Inferior parietal cortex (tissue), 1 donor: ENCODE measurements at regions not wholly inside any gene's neighbourhood (a gene's known extent, or its start where the extent isn't known, plus 50 kb on each side); places are given as distances from the start of the nearest gene placed in this dataset.
"Not testable (repeated sequence)": the region's sequence is repeated elsewhere in the genome, so short reads cannot be mapped to it uniquely, and the experiment has no call there.

ENCODE experiments used
- DNase-seq: peaks from one replicate; pipeline ENCODE4 v3.0.0-alpha.2; 2016; ENCODE audit errors: extremely low spot score

DNA sequence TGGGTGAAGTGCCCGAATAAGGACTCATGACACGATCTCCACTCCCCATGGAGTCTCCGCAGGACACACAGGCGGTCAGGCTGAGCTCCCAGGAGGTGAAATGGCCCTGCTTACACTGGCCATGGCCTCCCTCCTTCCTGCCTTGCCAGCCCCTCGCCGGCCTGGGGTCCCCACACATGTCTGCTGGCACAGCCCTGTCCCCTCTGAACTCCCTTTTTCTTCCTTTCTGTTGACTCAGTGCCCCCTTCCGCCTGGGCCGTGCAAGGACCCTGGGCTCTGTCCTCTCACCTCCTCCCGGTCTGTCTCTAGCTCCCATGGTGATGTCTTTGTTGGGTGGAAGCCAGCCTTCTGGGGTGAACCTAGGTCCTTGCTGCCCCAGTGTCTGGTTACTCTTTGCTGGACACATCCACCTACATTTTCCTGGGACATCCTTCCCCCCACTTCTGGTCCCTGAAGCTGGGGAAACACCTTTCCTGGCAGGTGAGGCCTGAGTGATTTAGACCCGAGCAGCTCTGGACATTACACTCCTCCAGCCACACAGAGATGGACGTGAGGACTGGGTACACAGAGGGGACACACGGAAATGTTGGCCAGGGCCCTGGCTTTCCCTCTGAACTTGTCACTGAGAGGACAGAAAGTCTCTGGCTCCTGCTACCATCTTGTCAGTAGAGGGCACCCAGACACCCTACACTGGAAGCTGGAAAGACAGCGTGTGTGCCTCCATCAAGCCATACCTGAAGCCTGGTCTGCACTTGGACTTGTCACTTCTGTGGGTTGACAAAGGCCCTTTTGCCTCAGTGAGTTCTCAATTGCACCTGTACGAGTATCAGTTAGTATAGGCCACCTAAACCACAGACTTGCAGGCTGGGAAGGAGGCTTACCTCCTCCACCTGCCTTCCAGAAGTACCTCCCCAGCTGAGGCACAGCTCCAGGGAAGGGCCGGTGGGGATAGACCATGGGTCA is 864.3 kb downstream of the TBC1D22A start:
- peak; percentile 5 for DNase-seq

DNA sequence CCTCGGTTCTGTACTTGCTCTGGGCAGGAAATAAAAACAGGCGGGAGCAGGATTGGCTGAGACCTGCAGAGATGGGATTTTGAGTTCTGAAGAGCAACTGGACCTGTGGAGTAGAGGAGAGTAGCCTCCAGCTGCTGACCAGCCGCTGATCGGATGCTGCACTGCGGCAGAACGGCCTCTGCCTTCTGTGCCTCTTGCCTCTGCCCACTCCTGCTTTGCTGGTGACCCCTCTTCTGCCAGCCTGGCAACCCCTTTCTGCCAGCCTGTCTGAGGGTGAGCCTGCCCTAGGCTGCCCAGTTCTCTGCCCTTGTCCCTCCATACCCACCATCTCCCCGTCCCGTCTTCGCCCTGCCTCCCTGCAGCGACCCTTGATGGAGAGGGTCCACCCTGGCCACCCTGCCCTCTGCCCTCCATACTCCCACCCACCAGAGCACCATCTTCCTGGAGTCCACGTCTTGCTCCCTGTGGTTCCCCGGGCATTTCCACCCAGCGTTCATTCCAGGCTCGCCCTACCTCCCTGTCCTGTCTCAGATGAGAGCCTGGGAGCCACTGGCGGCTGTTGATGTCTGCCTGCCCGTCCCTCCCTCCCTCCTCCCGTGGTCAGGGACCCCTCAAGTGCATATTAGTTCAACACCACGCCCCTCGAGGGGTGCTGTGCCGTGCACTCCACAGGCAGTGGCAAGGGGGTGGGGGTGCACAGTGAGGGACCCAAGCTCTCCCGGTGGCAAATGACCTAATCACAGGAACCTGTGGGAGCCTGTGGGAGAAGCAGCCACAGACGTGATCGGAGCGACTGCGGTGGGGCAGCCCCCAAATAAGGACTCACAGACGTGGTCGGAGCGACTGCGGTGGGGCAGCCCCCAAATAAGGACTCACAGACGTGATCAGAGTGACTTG is 863.3 kb downstream of the TBC1D22A start:
- no peak for DNase-seq

DNA sequence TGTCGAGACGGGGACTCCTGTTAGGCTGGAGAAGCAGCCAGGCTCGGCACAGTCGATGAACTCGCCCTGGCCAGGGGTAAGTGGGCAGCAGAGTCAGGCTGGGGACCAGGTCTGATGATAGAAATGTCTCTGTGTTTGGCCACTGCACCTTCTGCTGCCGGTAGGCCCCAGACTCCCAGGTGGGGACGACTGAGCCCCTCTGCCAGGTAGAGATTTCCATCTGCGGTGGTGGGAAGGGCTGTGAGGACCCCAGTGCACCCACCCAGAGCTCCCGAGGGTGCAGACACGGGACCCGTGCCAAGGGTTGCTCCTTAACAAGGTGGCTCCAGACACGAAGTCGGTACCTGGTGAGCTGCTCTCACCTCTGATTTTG is 862.5 kb downstream of the TBC1D22A start:
- DNase-seq = no peak

DNA sequence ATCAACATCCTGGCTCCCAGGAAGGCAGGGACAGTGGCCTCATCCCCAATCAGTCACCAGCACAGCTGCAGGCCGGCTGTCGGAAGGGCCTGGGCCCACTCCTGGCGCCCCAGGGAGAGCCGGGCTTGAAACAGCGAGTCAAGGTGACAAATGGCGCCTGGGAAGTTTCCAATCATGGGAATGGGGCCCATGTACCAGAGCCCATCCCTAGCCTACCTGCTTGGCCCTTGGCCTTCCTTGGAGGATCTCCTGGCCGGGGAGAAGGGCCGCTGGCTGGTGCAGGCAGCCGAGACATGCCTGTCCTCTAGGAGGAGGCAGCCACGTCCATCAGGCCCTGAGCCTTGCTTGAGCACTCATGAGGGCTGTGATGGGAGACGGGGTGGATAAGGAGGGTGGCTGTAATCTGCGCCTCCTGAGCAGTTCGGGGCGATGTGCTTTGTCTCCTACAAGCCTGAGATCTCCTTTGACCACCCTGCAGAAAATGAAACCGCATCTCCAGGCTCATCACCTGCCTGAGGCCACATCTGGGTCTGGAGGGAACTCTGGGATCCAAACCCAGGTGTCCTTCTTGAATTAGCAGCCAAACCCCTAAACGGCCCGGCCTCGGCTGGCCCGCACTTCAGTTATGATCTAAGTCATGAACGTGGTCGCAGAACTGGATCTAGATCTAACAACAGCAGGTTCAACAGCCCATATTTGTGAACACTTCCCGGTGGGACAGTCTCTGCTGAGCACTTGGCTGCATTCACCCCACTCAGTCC is 862.0 kb downstream of the TBC1D22A start:
- DNase-seq = no peak

DNA sequence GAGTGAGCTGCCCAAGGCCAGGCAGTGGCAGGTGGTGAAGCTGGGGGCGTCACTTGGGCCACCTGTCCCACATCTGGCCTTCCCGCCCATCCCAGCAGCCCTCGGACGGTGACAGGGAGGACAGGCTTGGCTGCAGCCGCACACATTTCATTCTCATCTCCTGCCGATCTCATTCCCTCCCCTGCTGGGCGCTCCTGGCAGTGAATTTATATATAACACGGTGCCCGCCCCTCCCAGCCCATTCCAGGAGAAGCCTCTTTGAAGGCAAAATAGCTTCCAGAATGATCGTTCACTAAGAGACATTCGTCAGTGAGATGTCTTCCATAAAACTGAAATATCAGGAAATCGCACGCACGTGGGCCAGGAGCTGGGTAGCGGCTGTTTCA is 861.3 kb downstream of the TBC1D22A start:
- DNase-seq = no peak

DNA sequence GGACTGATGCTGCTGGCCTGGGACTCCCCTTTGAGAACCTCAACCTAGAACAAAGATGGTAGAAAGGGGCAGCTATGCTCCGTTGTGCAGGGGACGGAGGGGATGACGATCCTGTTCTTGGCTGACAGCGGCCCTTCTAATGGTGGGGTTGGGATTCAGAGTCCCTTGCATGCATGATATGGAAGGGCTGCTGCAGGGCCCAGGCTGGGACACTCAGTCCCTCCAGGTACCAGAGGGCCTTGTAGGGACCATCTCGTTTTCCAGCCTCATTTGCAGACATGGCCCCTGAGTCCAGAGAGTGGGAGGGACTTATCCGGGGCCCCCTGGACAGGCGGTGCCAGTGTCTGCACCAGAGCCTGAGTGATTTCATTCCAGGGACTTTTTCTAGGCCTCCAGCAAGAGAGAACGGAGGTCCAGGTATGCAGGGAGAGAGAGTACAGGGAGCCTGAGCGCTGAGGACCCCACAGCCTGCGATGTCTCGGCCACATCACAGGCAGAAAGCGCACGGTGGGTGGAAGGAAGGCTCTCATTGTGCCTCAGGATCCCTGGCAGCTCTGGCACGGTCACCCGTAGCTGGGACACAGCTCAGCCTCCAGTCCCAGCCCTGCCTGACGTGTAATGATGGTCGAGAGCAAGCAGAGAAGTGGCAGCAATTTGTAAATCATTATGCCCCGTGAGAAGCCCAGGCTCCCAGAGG is 860.8 kb downstream of the TBC1D22A start:
- no peak for DNase-seq

DNA sequence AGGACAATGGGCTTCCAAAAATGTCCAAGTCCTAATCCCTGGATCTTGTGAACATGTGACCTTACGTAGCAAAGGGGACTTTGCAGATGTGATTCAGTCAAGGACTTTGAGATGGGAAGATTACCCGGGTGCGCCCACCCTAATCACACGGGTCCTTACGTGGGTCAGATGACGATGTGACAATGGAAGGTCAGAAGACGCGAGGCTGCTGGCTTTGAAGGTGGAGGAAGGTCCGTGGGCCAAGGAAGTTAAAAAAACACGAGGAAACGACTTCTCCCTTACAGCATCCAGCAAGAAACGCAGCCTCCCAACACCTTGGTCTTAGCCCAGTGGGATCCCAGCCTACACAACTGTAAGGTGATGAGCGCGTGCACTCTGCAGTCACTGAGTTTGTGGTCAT is 860.1 kb downstream of the TBC1D22A start:
- no peak for DNase-seq

DNA sequence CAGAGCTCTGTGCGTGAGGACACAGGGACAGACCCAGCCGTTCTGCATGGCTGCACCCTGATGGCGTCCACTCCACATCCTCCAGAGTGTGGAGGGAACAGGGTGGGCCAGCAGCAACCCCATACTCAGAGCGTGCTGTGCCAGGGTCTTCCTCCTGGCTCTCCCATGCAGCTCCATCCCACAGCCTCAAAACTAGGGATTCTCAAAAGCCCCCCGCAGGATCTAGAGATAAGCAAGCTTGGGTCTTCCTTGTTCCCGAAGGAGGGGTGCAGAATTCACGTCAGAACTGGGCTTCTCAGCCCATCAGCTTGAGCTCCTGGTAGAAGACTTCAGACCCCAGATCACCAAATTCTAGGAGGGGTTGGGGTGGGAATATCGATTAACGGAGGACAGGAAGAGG is 858.8 kb downstream of the TBC1D22A start:
- DNase-seq = no peak

DNA sequence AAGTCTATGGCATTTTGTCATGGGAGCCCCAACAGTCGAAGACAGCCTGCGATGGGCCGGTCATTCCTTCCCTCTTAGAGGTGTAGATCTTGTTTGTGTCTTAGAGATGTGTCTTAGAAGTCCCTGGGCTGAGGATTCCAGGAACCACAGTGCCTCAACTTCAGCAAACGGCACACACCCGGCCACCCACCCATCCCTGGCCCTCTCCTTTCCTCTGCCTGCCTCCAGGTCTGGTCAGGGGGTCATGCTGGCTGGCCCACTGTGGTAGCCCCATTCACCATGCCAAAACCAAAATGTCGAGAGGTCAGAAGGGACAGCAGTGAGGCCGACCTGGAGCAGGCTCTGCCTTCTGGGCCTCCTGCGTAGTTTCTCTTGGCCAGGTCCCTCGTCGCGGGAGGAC is 857.9 kb downstream of the TBC1D22A start:
- no peak for DNase-seq

DNA sequence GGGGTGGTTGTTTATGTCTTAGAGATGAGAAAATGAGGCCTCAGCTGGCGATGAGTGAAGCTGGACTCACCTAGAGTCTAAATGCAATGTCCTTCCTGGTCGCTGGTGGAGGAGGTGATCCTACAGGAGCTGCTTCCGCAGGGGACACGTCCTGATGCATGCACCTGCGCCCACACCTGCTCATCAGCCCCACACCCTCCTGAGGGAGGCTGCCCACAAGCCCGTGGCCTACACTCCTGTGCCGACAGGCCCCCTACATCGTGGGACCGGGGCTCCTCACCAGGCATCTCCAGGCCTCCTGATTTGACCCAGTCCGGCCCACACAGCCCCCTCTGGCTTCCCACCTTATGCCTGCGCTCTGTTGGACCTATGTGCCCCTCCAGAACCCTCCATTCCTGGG is 857.2 kb downstream of the TBC1D22A start:
- no peak for DNase-seq

DNA sequence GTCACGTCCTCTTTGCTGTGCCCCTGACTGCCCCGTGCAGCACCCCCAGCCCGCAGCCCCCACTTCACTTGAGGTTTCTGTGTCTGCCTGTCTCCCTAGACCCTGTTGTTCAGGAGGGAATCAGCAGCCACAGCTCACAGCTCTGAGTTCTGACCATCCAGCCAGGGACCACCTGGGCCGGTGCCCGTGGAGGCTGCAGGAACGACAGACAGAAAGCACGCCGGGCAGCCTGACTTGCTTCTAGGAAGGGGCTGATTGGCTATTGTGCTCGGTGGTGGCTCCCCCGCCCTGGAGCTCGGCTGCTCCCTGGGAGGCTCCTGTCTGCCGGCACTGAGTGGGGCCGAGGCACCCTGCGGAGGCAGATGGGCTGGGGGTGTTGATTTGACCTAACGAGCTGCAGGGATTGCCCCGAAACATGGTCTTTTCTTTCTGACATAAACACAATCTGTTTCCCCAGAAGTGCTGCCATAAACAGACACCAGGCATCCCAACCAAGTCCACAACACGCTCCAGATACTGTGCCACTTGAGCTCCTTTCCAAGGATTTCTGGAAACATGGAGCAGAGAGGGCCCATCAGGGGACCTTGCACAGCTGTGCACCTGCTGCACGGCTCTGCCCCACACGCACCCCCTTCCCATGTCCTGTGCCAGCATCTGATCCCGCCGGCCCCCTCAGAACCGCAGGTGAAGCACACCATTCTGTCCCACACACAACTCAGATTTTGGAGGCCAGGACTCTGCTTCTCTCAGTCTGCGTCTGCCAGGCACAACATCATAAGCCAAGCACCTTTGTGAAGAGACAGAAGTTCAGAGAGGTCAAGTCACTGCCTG is 855.9 kb downstream of the TBC1D22A start:
- no peak for DNase-seq

DNA sequence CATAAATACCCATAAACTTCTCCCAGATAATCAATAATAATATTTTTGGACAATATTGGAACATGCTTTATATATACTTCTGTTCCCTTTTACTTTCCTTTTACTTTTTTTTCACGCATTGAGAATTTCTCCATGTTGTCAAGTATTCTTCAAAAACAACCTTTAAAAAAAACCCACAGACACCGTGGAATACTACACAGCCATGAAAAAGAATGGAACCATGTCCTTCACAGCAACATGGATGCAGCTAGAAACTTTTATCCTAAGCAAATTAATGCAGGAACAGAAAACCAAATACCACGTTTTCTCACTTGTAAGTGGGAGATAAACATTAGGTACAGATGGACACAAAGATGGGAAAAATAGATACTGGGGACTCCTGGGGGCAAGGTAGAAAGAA is 854.7 kb downstream of the TBC1D22A start:
- DNase-seq = no peak

DNA sequence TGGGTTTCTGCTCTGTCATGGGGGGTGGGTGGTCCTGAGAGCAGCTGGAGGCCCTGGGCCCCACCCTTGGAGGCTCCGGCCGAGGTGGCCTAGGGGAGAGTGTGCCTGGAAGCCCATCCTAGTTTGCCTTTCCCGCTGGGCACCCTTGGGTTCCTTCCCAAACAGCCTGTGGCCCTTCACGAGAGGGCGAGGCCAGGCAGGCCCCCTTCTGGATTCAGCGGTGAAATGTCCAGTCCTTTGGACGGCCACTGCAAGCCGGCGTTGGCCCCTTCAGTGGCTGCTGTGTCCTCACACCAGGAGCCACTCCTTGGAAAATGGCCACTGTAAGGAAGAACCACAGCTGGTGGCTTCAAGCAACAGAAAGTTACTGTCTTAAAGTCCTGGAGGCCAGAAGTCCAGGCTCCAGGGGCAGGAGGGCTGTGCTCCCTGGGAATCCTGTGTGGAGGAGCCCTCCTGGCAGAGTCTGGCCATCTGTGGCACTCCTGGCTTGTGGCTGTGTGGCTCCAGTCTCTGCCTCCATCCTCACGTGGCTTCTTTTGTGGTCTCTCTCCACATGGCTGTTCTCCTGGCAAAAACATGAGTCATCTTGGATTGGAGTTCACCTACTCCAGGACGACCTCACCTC is 854.1 kb downstream of the TBC1D22A start:
- no peak for DNase-seq

DNA sequence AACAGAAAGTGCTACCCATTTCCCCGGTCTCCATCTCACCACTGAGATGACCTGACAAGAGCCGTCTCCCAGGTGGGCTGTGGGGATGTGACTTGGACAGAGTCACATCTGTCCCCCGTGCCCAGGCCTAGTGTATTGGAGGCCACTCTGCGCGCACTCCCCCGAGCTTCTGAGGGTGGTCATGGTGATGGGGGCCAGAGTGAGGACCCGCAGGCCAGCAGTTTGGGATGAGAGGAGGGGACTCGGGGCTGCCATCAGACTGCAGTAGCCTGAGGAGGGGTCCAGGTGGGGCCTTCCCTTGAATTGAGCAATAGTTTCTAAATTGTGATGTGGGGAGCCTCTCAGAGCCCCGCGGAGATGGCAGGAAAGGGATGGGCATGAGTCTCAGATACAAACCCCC is 852.6 kb downstream of the TBC1D22A start:
- DNase-seq = no peak

DNA sequence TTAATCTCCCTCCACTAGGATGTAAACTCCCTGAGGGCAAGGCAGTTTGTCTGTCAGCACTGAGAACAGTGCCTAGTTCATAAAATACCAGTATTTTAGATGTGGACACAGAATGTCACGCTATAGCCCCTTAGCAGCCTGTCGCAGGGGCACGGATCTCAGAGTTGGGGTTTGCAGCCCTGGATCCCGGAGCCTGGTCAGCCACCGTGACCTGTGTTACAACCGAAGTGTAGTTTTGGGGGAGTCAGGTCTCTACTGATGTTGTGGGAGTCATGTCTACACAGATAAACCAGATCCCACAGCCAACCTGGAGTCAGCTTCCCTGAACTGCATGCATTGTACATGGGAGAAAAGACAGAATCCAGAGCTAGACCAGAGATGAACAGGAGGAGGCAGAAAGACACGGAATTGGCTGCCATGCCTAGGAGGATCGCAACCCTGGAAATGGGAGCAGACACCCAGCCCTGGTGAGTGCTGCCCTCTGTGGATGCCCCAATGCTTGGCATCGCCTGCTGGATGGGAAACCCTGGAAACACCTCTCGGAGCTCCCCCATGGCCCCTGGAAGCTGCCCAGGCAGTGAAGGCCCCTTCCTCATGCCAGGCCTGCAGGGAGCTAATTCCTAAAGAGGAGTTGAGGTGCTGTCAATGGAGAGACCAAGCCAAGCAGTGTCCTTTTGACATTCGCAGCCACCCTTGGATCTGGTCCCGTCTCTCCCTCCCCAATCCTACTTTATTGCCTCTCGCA is 851.3 kb downstream of the TBC1D22A start:
- no peak for DNase-seq

DNA sequence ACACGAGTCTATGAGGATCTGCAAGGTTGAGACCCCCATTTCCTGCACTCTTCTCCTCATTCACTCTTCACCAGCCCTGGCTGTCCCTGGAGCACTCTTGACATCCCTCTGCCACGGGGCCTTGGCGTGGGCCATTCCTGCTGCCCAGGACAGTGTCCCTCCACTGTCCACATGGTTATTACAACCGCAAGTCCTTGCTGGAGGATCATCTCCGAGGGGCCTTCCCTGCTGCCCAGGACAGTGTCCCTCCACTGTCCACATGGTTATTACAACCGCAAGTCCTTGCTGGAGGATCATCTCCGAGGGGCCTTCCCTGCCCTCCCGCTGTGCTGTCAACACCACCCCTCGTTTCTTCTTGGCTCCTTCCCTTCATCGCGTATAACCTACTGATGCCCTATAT is 850.7 kb downstream of the TBC1D22A start:
- not testable (repeated sequence) for DNase-seq

DNA sequence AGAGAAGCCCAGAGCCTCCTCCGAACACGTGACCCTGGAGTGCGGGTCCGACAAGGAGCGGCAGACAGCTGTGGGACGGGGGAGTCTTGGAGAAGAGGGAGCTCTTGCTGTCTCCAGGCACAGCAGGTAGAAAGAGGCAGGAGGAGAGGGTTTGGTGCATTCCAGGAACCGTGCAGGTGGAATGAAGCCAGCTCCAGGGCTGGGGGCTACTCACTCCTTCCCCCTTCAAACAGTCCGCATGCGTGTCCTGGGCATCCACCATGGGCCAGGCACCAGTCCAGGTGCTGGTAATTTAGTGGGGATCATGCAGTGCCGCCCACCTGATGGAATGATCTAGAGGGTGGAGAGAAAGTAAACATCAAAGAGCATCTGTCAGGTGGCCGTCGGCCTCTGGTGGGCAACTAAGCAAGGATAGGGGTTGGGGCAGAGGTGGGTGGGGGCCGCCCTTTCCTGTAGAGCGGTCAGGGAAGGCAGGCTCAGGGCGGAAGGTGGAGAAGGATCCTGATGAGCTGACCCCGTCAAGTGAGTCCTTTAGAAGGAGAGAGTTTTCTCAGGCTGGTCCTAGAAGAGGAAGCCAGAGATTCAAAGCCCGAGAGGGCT is 850.0 kb downstream of the TBC1D22A start:
- DNase-seq = no peak

DNA sequence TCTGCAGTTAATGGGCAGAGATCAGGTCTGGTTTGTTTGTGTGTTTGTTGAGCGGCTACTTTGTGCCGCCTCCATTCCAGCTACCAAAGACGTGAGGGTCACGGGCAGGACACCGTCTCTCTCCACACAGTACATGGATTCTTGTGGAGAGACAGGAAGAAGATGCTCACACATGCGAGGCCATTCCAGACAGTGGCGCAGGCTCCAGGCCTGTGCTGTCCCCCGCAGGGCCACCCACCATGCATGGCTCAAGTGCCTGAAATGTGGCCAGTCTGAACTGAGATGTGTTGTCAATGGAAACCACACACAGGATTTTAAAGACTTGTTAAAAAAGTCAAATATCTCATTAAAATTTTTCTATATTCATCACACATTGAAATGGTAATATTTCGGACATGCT is 848.3 kb downstream of the TBC1D22A start:
- no peak for DNase-seq

DNA sequence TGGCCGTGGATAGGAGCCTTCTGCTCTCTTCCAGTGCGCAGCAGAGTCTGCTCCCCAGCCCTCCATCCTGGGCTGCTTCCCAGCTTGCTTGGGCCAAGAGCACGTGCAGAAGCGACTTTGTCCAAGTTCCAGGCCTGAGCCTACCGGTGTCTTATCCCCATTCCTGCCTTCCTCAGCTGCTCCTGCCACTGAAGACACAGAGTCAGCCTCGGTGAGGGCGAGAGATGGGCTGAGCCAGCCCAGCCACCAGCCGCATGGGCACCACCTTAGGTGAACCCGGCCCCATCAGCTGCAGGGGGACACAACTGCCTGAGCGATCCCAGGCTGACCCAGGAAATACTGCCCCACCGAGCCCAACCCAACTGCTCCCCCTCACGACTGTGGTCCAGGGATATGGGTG is 847.8 kb downstream of the TBC1D22A start:
- no peak for DNase-seq
